ENCODE measurements at regions not wholly inside any gene's neighbourhood (a gene's known extent, or its start where the extent isn't known, plus 50 kb on each side); places are given as distances from the start of the nearest gene placed in this dataset.
A peak's percentile ranks its signal among the peaks of the same experiment; 100 is the strongest.
"Not testable (repeated sequence)": the region's sequence is repeated elsewhere in the genome, so short reads cannot be mapped to it uniquely, and the experiment has no call there.

- not testable (repeated sequence) for DNase-seq (ENCODE audit: low read depth)
These were observed 838.0 kb upstream of the CDH18 start for GRCh38 chr5:20825951-20826350.

DNA sequence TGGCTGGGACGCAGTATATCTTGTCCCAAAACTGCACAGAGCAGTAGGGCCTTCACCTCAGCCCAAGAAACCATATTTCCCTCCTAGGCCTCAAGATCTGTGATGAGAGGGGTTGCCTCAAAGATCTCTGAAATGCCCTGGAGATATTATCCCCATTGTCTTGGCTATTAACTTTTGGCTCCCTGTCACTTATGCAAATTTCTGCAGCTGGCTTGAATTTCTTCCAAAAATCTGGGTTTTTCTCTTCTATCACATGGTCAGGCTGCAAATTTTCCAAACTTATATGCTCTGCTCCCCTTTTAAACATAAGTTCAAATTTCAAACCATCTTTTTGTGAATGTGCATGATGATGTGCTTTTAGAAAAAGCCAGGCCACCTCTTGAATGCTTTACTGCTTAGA lies 809.2 kb upstream of the CDH18 start:
- DNase-seq (ENCODE audit: low read depth), result not testable (repeated sequence)

- DNase-seq (ENCODE audit: low read depth), result not testable (repeated sequence)
These were observed 796.8 kb upstream of the CDH18 start for GRCh38 chr5:20784755-20785154.

DNA sequence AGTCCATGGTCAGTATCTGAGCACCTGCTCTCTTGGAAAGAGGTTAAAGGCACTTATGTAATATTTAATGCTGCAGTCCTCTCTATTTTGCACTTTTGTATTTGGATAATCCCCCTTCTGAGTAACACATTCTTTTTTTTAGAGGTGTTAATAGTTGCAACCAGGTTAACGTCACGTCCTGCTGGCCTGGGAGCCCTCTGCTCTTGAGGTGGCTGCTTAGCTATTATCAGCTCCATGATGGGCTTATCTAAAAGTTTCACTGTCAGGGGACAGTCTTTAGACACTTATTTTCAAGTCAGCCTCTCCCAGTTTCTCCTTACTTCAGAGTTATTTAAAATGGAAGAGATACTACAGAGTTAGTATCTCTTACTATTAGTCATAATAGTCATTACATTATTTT lies 795.5 kb upstream of the CDH18 start:
- not testable (repeated sequence) for DNase-seq (ENCODE audit: low read depth)

- not testable (repeated sequence) for DNase-seq (ENCODE audit: low read depth)
These were observed 783.3 kb upstream of the CDH18 start for GRCh38 chr5:20771338-20771737.

DNA sequence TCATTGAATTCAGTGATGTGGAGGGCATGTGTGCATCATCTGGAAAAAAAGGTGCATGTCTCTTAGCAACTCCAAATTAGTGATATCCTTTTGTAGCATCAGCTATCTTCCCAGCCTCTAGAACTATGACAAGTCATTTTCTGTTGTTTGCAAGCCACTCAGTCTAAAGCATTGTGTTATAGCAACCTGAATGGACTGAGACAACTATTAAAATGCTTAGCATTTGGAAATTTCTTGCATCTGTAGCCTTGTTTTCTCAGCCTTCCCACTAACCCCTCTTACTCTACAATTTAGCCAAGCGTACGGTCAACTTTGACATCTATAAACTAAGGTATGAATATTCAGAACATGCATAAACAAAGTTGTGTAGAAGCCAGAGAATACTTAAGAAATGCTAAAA lies 777.1 kb upstream of the CDH18 start:
- DNase-seq (ENCODE audit: low read depth), result not testable (repeated sequence)

DNA sequence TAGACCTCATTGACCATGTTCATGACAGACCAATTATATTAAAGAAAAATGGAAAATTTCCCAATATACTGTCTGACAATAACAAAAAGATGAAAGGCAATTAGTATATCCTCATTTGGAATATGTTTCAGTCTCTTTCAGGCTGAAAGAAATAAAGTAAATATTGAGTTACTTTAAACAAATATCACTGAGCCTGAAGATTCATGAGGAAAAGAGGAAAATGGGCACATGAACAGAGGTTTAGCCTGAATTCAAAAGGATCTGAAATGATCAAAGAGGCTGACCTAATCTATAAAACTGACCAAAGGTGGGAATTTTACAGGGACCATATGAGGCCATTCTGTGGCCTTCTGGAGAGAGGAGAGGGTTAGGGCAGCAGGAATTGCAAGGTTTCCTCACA lies 771.5 kb upstream of the CDH18 start:
- not testable (repeated sequence) for DNase-seq (ENCODE audit: low read depth)

DNA sequence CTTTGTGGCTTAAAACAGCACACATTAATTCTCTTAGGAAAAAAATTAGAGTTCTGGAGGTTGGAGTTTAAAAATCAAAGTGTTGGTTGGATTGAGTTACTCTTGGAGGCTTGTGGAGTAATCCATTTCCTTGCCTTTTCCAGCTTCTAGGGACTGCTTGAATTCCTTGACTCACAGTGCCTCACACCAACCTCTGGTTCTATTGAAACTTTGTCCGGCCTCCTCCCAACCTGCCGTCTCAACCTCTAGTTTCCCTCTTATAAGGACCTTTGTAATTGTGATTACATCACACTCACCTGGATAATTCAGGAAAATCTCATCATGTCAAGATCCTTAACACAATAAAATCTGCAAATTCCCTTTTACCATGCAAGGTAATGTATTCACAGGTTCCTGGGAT lies 764.2 kb upstream of the CDH18 start:
- not testable (repeated sequence) for DNase-seq (ENCODE audit: low read depth)

GRCh38 chr5:20735715-20736114 lies 747.7 kb upstream of the CDH18 start:
- DNase-seq (ENCODE audit: low read depth), result not testable (repeated sequence)

- not testable (repeated sequence) for DNase-seq (ENCODE audit: low read depth)
These were observed 744.2 kb upstream of the CDH18 start for GRCh38 chr5:20732223-20732622.

DNA sequence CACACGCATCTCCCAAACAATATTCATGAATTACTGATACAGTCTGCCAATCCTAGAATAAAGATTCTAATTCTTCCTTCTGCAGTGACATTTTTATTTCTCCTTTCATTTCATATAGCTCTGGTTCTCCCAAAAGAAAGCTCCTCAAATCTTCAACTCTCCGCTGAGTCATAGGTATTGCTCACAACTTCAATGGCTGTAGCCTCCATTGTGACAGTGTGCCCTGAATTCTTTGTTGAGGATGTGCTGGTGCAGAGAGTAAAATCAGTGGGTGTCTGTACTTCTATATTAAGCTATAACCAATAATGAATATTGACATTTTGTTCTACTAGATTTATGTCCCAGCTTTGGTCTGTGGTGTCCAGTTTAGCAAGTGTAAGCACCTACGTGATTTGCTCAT lies 733.3 kb upstream of the CDH18 start:
- not testable (repeated sequence) for DNase-seq (ENCODE audit: low read depth)

GRCh38 chr5:20711520-20712155 lies 723.6 kb upstream of the CDH18 start:
- DNase-seq (ENCODE audit: low read depth), result not testable (repeated sequence)

DNA sequence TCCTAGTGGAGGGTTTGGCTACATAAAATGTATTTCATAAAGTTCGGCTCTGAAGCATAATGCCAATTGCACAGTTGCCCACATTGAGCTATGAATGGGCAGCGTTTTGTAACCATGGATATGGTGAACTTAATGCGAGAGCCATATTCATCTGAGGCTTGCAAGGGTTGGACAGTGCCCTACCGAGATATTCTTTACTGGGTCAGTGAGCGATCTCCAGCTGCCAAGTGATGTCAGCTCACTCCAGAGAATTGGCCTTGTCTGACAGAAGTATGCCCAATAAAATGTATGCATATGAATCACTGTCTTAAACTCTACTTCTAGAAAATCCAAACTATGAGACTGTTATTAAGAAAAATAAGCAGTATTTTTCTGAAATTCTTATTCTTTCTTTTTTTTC lies 719.6 kb upstream of the CDH18 start:
- not testable (repeated sequence) for DNase-seq (ENCODE audit: low read depth)

GRCh38 chr5:20694121-20694520 lies 706.1 kb upstream of the CDH18 start:
- DNase-seq (ENCODE audit: low read depth), result no peak

GRCh38 chr5:20692913-20693312 lies 704.9 kb upstream of the CDH18 start:
- no peak for DNase-seq (ENCODE audit: low read depth)

- DNase-seq (ENCODE audit: low read depth), result no peak
These were observed 695.4 kb upstream of the CDH18 start for GRCh38 chr5:20683241-20683940.

GRCh38 chr5:20680718-20681302 lies 692.8 kb upstream of the CDH18 start:
- DNase-seq (ENCODE audit: low read depth), result no peak

- peak; percentile 3 for DNase-seq (ENCODE audit: low read depth)
These were observed 690.9 kb upstream of the CDH18 start for GRCh38 chr5:20678814-20679298.

DNA sequence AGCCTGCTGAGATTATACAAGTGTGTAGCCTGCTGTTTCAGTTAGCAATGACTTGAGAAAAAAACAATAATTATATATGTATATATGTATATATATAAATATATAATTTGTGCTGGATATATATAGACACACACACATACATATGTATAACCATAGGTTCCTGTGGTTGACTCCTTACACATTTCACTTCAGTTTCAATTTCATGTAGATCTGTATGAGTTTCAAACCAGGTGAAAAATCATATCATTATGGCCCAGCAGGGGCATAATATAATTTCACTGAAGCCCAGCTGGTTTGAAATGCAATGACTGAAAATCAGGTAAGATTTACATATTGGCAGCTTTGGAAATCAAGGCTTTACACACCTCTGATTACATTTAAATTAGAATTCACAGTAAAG lies 690.4 kb upstream of the CDH18 start:
- no peak for DNase-seq (ENCODE audit: low read depth)

- no peak for DNase-seq (ENCODE audit: low read depth)
These were observed 672.6 kb upstream of the CDH18 start for GRCh38 chr5:20660588-20660987.

DNA sequence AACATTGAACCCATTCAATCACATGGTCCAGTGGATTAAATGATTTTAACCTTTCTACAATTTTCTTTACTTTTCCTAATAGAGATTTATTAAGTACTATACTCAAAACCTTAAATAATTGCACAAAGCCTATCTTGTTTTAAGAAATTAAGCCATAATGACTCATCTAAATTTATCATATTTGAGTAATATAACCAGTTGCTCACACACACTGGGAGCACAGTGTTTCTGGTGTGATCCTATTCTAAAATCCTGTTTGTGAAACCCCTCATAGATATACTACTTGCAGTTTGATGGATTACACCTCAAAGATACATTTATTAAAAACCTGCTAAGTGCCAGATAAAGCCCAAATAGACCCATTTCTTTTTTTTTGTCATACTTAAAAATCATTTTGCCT lies 668.3 kb upstream of the CDH18 start:
- no peak for DNase-seq (ENCODE audit: low read depth)

DNA sequence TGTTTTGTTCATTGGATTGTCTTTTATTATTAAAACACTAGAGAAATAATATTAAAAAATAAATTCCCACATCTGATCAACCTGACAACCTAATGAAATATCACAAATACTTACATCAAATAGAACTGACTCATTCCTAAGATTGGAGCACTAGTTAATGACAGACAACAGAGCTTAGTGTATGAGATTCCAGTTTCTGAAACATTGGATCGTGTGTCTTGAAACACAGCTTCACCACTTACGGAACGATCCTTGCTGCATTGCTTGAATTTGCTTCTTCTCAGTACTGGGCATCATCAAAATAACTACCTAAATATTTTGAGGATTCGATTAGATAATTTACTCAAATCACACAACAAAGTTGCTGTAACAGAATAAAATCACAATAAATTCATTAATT lies 667.2 kb upstream of the CDH18 start:
- DNase-seq (ENCODE audit: low read depth), result no peak

GRCh38 chr5:20654746-20655145 lies 666.7 kb upstream of the CDH18 start:
- no peak for DNase-seq (ENCODE audit: low read depth)

Measured in GM04503 (cell line).